Liver (tissue), 8 donors: ENCODE measurements at regions not wholly inside any gene's neighbourhood (a gene's known extent, or its start where the extent isn't known, plus 50 kb on each side); places are given as distances from the start of the nearest gene placed in this dataset.

Source experiments
- DNase-seq: peaks from one replicate; pipeline ENCODE4 v3.0.0-alpha.2; 2017; ENCODE audit warnings: low spot score
- H3K27ac ChIP-seq, 2 donors: one replicate each; pipeline ENCODE4 v1.7.0; 2013; ENCODE audit warnings: inconsistent platforms in 2 of 2, low read length in 2 of 2, control low read depth in 1 of 2, low read depth in 1 of 2, mild to moderate bottlenecking in 1 of 2
- H3K27me3 ChIP-seq, 4 donors: one replicate each; pipeline versions ENCODE4 v1.6.1 to v1.7.0; 2013; ENCODE audit warnings: low read length in 3 of 4, inconsistent platforms in 1 of 4, mild to moderate bottlenecking in 1 of 4, moderate library complexity in 1 of 4; ENCODE audit not compliant: control insufficient read depth in 4 of 4, insufficient read depth in 4 of 4
- H3K36me3 ChIP-seq, 4 donors: one replicate each; pipeline versions ENCODE4 v1.6.1 to v1.7.0; 2013; ENCODE audit warnings: low read length in 3 of 4, mild to moderate bottlenecking in 3 of 4, low read depth in 1 of 4, moderate library complexity in 1 of 4; ENCODE audit not compliant: control insufficient read depth in 4 of 4, insufficient read depth in 3 of 4
- H3K4me1 ChIP-seq, 4 donors: one replicate each; pipeline versions ENCODE4 v1.6.1 to v1.7.0; 2013; ENCODE audit warnings: low read length in 3 of 4, mild to moderate bottlenecking in 3 of 4, moderate library complexity in 1 of 4; ENCODE audit not compliant: control insufficient read depth in 4 of 4, insufficient read depth in 4 of 4
- H3K4me3 ChIP-seq, 3 donors: one replicate each; pipeline versions ENCODE4 v1.6.1 to v1.7.0; 2013; ENCODE audit warnings: low read length in 3 of 3, control low read depth in 1 of 3, low read depth in 1 of 3, mild to moderate bottlenecking in 1 of 3
- H3K9ac ChIP-seq, 2 donors: one replicate each; pipeline ENCODE4 v1.7.0; 2013; ENCODE audit warnings: low read length in 2 of 2, mild to moderate bottlenecking in 2 of 2, moderate library complexity in 2 of 2, control low read depth in 1 of 2, low read depth in 1 of 2
- H3K9me3 ChIP-seq, 4 donors: one replicate each; pipeline versions ENCODE4 v1.6.1 to v1.7.0; 2013; ENCODE audit warnings: low read length in 3 of 4; ENCODE audit not compliant: control insufficient read depth in 4 of 4
- EGR1 ChIP-seq, 2 donors: IDR thresholded peaks; 2 replicates each; pipeline ENCODE4 v1.6.1; 2016 to 2018; ENCODE audit warnings: antibody characterized with exemption in 2 of 2, low read depth in 2 of 2
- FOXA2 ChIP-seq: IDR thresholded peaks from 2 replicates; pipeline ENCODE4 v1.6.1; 2016; ENCODE audit warnings: antibody characterized with exemption
- GABPA ChIP-seq, 2 donors: IDR thresholded peaks in 1 of 2; conservative IDR thresholded peaks in 1 of 2; 2 replicates each; pipeline ENCODE4 v1.6.1; 2016; ENCODE audit warnings: antibody characterized with exemption in 2 of 2, mild to moderate bottlenecking in 1 of 2, moderate library complexity in 1 of 2
- HNF4A ChIP-seq, 2 donors: conservative IDR thresholded peaks; 2 replicates each; pipeline ENCODE4 v1.6.1; 2016; ENCODE audit warnings: antibody characterized with exemption in 2 of 2, mild to moderate bottlenecking in 2 of 2
- JUND ChIP-seq, 2 donors: IDR thresholded peaks; 2 replicates each; pipeline ENCODE4 v1.6.1; 2016; ENCODE audit warnings: antibody characterized with exemption in 2 of 2
- MAX ChIP-seq: IDR thresholded peaks from 2 replicates; pipeline ENCODE4 v1.6.1; 2016; ENCODE audit warnings: antibody characterized with exemption
- NR2F2 ChIP-seq: IDR thresholded peaks from 2 replicates; pipeline ENCODE4 v1.6.1; 2016; ENCODE audit warnings: antibody characterized with exemption
- RAD21 ChIP-seq, 2 donors: IDR thresholded peaks; 2 replicates each; pipeline ENCODE4 v1.6.1; 2016; ENCODE audit warnings: antibody characterized with exemption in 2 of 2, mild to moderate bottlenecking in 2 of 2
- REST ChIP-seq: IDR thresholded peaks from 2 replicates; pipeline ENCODE4 v1.6.1; 2016; ENCODE audit warnings: antibody characterized with exemption, mild to moderate bottlenecking
- RXRA ChIP-seq, 2 donors: IDR thresholded peaks; 2 replicates each; pipeline ENCODE4 v1.6.1; 2017 to 2018; ENCODE audit warnings: antibody characterized with exemption in 2 of 2, mild to moderate bottlenecking in 1 of 2
- SP1 ChIP-seq: IDR thresholded peaks from 2 replicates; pipeline ENCODE4 v1.6.1; 2018; ENCODE audit warnings: antibody characterized with exemption, mild to moderate bottlenecking
- TAF1 ChIP-seq: conservative IDR thresholded peaks from 2 replicates; pipeline ENCODE4 v1.6.1; 2016; ENCODE audit warnings: antibody characterized with exemption, mild to moderate bottlenecking
- YY1 ChIP-seq: IDR thresholded peaks from 2 replicates; pipeline ENCODE4 v1.6.1; 2016; ENCODE audit warnings: antibody characterized with exemption, mild to moderate bottlenecking
- WGBS: extraction: QIAGEN DNeasy Blood & Tissue Kit; methylation state at CpG from one replicate; pipeline ENCODE4 v1.1.7; 2013; 5-methylcytosine and 5-hydroxymethylcytosine counted together
- TF ChIP-seq, protein P1 (sequence below): IDR thresholded peaks from 2 replicates; pipeline ENCODE4 v1.6.1; 2016; ENCODE audit warnings: antibody characterized with exemption
- TF ChIP-seq, protein P2 (sequence below): fragments of 150-350 bp; IDR thresholded peaks from 2 replicates; pipeline ENCODE4 v1.5.1; 2017; ENCODE audit warnings: improper control_type of control experiment, low read depth, low read length; ENCODE audit not compliant: missing input control
- TF ChIP-seq, protein P3 (sequence below): IDR thresholded peaks from 2 replicates; pipeline ENCODE4 v1.6.1; 2016; ENCODE audit warnings: antibody characterized with exemption
- donor health status: healthy.
- donor health status: healthy.
- donor health status: healthy.
- donor health status: healthy.
- donor health status: healthy.

DNA sequence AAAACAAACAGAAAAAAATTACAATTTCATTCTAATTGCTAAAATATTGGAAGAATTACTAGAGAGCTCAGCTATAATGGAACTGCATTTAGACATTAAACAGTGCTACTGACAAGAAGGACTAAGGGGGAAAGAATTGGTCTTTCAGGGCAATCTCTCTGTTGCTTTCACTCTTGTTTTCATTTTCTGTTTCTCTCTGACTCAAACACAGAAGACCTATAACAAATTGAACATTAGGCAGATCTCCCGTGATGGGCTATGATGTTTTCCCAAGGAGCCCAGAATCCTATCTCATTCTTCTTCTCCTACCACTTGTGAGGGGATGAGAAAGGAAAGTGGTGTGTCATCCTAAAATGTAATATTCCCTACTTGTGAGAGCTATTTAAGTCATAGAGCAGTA, 358.0 kb upstream of the TGFBR2 start (continued):
- TF ChIP-seq YY1: no peak
- TF ChIP-seq HNF4A (conservative IDR thresholded peaks at IDR 0.05): no peak
- TF ChIP-seq RXRA (IDR thresholded peaks at IDR 0.05): no peak
- no peak for TF ChIP-seq NR2F2
- TF ChIP-seq JUND (IDR thresholded peaks at IDR 0.05): no peak

GRCh38 chr3:30252474-30252873, 353.9 kb upstream of the TGFBR2 start:
- TF ChIP-seq SP1 (no peak), GABPA (IDR thresholded peaks at IDR 0.05 in 1 of 2, conservative IDR thresholded peaks at IDR 0.05 in 1 of 2) (no peak)
- H3K27ac ChIP-seq: no peak overlapping the region
- no peak overlapping the region for H3K9ac ChIP-seq
- no peak for DNase-seq
- H3K27me3 ChIP-seq: no peaks in the 10 kb centered on the region
- no peaks in the 10 kb centered on the region for H3K9me3 ChIP-seq
- no peaks in the 10 kb centered on the region for H3K36me3 ChIP-seq
- H3K4me3 ChIP-seq: no peak overlapping the region
- H3K4me1 ChIP-seq: no peaks in the 10 kb centered on the region

GRCh38 chr3:30253832-30254231, 352.6 kb upstream of the TGFBR2 start:
- 93% methylated on average over 1 of the region's 1 CpG for WGBS
- no peak overlapping the region for H3K27ac ChIP-seq
- peaks cover 0 to 4% (median 1%) of the 10 kb centered on the region in 4 donors for H3K4me1 ChIP-seq
- H3K4me3 ChIP-seq: no peak overlapping the region
- H3K27me3 ChIP-seq: no peaks in the 10 kb centered on the region
- H3K36me3 ChIP-seq: no peaks in the 10 kb centered on the region
- no peak for DNase-seq
- TF ChIP-seq GABPA (IDR thresholded peaks at IDR 0.05 in 1 of 2, conservative IDR thresholded peaks at IDR 0.05 in 1 of 2) (no peak), JUND (IDR thresholded peaks at IDR 0.05) (no peak), HNF4A (conservative IDR thresholded peaks at IDR 0.05) (no peak), FOXA2 (no peak), RAD21 (IDR thresholded peaks at IDR 0.05) (no peak), TAF1 (no peak), NR2F2 (no peak), RXRA (IDR thresholded peaks at IDR 0.05) (no peak), SP1 (no peak), YY1 (no peak)
- TF ChIP-seq, protein P1, sequence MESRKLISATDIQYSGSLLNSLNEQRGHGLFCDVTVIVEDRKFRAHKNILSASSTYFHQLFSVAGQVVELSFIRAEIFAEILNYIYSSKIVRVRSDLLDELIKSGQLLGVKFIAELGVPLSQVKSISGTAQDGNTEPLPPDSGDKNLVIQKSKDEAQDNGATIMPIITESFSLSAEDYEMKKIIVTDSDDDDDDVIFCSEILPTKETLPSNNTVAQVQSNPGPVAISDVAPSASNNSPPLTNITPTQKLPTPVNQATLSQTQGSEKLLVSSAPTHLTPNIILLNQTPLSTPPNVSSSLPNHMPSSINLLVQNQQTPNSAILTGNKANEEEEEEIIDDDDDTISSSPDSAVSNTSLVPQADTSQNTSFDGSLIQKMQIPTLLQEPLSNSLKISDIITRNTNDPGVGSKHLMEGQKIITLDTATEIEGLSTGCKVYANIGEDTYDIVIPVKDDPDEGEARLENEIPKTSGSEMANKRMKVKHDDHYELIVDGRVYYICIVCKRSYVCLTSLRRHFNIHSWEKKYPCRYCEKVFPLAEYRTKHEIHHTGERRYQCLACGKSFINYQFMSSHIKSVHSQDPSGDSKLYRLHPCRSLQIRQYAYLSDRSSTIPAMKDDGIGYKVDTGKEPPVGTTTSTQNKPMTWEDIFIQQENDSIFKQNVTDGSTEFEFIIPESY: no peak
- TF ChIP-seq, protein P2, sequence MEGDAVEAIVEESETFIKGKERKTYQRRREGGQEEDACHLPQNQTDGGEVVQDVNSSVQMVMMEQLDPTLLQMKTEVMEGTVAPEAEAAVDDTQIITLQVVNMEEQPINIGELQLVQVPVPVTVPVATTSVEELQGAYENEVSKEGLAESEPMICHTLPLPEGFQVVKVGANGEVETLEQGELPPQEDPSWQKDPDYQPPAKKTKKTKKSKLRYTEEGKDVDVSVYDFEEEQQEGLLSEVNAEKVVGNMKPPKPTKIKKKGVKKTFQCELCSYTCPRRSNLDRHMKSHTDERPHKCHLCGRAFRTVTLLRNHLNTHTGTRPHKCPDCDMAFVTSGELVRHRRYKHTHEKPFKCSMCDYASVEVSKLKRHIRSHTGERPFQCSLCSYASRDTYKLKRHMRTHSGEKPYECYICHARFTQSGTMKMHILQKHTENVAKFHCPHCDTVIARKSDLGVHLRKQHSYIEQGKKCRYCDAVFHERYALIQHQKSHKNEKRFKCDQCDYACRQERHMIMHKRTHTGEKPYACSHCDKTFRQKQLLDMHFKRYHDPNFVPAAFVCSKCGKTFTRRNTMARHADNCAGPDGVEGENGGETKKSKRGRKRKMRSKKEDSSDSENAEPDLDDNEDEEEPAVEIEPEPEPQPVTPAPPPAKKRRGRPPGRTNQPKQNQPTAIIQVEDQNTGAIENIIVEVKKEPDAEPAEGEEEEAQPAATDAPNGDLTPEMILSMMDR: no peak
- TF ChIP-seq, protein P3, sequence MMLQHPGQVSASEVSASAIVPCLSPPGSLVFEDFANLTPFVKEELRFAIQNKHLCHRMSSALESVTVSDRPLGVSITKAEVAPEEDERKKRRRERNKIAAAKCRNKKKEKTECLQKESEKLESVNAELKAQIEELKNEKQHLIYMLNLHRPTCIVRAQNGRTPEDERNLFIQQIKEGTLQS: no peak
- no peak overlapping the region for H3K9ac ChIP-seq
- H3K9me3 ChIP-seq: no peaks in the 10 kb centered on the region

DNA sequence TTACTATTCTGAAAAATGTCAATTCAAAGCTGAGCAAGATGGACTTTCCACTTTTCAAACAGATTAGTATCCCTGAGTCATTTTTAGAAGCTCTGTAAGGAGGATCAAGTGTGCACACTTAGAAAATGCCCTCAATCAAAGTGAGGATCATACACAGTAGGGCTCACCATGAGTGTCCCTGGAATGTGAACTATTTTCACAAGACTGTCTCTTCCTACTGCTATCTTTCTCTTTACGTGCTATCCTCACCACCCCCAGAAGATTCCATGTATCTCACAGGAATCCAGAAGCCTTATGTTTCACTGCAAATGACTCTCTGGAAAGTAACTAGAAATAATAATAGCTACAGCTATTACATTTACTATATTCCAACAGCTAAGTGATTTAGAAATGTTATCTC, 349.9 kb upstream of the TGFBR2 start:
- peaks cover 0 to 8% (median 1%) of the 10 kb centered on the region in 4 donors for H3K4me1 ChIP-seq
- no peak overlapping the region for H3K4me3 ChIP-seq
- H3K27ac ChIP-seq: no peak overlapping the region
- no peak overlapping the region for H3K9ac ChIP-seq
- 100% methylated on average over 1 of the region's 1 CpG for WGBS
- DNase-seq: no peak
- H3K9me3 ChIP-seq: no peaks in the 10 kb centered on the region
- no peaks in the 10 kb centered on the region for H3K36me3 ChIP-seq
- no peaks in the 10 kb centered on the region for H3K27me3 ChIP-seq
- TF ChIP-seq MAX (no peak), TAF1 (no peak), REST (no peak), EGR1 (IDR thresholded peaks at IDR 0.05; ENCODE audit: low read depth in 2 of 2) (no peak), GABPA (IDR thresholded peaks at IDR 0.05 in 1 of 2, conservative IDR thresholded peaks at IDR 0.05 in 1 of 2) (no peak)
- TF ChIP-seq, protein P2: no peak
- TF ChIP-seq, protein P3: no peak
